Fibroblast of lung (primary cell): ENCODE measurements at regions not wholly inside any gene's neighbourhood (a gene's known extent, or its start where the extent isn't known, plus 50 kb on each side); places are given as distances from the start of the nearest gene placed in this dataset.

Source experiments
- DNase-seq, 2 donors: peaks; one replicate each; pipeline versions ENCODE4 v3.0.0 to v3.0.0-alpha.2; 2010; ENCODE audit warnings: low read depth in 2 of 2
- H2AFZ ChIP-seq: 2 replicates; pipeline ENCODE4 v1.5.1; 2012; ENCODE audit warnings: low read length, control low read depth, inconsistent platforms
- H3K27ac ChIP-seq: 2 replicates; pipeline ENCODE4 v1.5.1; 2011; ENCODE audit warnings: low read length, control low read depth; ENCODE audit not compliant: insufficient read depth
- H3K27me3 ChIP-seq: 2 replicates; pipeline ENCODE4 v1.5.1; 2011; ENCODE audit warnings: mild to moderate bottlenecking, low read length; ENCODE audit not compliant: control insufficient read depth, insufficient read depth
- H3K36me3 ChIP-seq: 2 replicates; pipeline ENCODE4 v1.5.1; 2011; ENCODE audit warnings: low read length; ENCODE audit not compliant: control insufficient read depth, insufficient read depth
- H3K4me1 ChIP-seq: 2 replicates; pipeline ENCODE4 v1.5.1; 2011; ENCODE audit warnings: low read length; ENCODE audit not compliant: control insufficient read depth, insufficient read depth; ENCODE audit errors: extremely low read depth
- H3K4me2 ChIP-seq: 2 replicates; pipeline ENCODE4 v1.5.1; 2011; ENCODE audit warnings: low read length, control low read depth; ENCODE audit not compliant: insufficient read depth; ENCODE audit errors: extremely low read depth
- H3K4me3 ChIP-seq, 4 experiments: fragments of 200-600 bp in 1 of 4; sonication (generic) in 1 of 4; replicated peaks in 1 of 4; 2 replicates each; pipeline ENCODE4 v1.5.1; 2011 to 2016; ENCODE audit warnings: low read length in 4 of 4, low read depth in 3 of 4, mild to moderate bottlenecking in 3 of 4, control low read depth in 2 of 4, inconsistent platforms in 1 of 4, mixed read lengths in 1 of 4; ENCODE audit not compliant: insufficient read depth in 1 of 4; ENCODE audit errors: control extremely low read depth in 1 of 4
- H3K79me2 ChIP-seq: 2 replicates; pipeline ENCODE4 v1.5.1; 2012; ENCODE audit warnings: mild to moderate bottlenecking, low read length, inconsistent platforms; ENCODE audit not compliant: control insufficient read depth, insufficient read depth
- H3K9ac ChIP-seq: 2 replicates; pipeline ENCODE4 v1.5.1; 2011; ENCODE audit warnings: mild to moderate bottlenecking, low read length, control low read depth; ENCODE audit not compliant: insufficient read depth
- H3K9me3 ChIP-seq: 2 replicates; pipeline ENCODE4 v1.5.1; 2012; ENCODE audit warnings: low read depth, low read length; ENCODE audit not compliant: control insufficient read depth, insufficient read depth
- H4K20me1 ChIP-seq: 2 replicates; pipeline ENCODE4 v1.5.1; 2011; ENCODE audit warnings: low read length; ENCODE audit not compliant: control insufficient read depth, insufficient read depth; ENCODE audit errors: extremely low read depth
- EZH2 ChIP-seq: IDR thresholded peaks from 2 replicates; pipeline ENCODE4 v1.5.1; 2012; ENCODE audit warnings: low read length, control low read depth, mild to moderate bottlenecking; ENCODE audit errors: missing control alignments
- TF ChIP-seq, protein P1 (sequence below), 2 donors: IDR thresholded peaks in 1 of 2; conservative IDR thresholded peaks in 1 of 2; 1 replicate in 1 of 2; 2 replicates in 1 of 2; pipeline ENCODE4 v1.5.1; 2011 to 2012; ENCODE audit warnings: low read length in 2 of 2, control low read depth in 1 of 2, inconsistent platforms in 1 of 2, low read depth in 1 of 2, mild to moderate bottlenecking in 1 of 2

DNA sequence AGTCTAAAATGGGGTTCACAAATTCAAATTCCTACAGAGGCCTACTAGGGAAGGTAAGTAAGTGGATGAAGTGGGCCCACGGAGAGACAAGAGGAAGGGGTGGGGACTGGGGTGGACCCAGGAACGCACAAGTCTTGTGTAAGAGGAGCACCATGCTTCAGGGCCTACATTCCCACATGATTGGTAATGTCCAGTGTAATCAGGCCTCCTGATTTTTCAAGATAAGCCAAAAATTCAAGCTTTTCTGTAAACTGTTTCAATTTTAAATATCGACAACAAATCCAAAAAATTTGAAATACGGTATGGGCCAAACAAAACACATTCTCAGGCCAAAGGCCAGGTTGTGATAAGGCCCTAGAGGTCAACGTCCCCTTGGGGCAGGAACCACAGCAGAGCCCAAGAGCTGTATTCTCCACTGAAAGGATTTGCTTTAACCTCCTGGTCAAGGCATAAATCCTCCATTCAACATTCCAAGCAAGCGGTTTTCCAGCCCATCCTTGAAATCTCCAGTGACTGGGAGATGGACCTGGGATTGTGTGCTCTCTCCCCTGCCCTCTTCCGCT is 116.4 kb downstream of the TRIM29 start:
- Histone ChIP-seq H4K20me1 (peaks cover 2% of the 10 kb centered on the region), H3K9ac (no peak overlapping the region), H3K27ac (no peak overlapping the region), H3K9me3 (no peaks in the 10 kb centered on the region), H3K79me2 (no peaks in the 10 kb centered on the region), H3K36me3 (no peaks in the 10 kb centered on the region), H3K4me2 (no peak overlapping the region), H3K4me1 (no peaks in the 10 kb centered on the region), H3K4me3 (no peak overlapping the region), H2AFZ (no peak overlapping the region), H3K27me3 (no peaks in the 10 kb centered on the region)
- DNase-seq, result no peak
- TF ChIP-seq, protein P1, sequence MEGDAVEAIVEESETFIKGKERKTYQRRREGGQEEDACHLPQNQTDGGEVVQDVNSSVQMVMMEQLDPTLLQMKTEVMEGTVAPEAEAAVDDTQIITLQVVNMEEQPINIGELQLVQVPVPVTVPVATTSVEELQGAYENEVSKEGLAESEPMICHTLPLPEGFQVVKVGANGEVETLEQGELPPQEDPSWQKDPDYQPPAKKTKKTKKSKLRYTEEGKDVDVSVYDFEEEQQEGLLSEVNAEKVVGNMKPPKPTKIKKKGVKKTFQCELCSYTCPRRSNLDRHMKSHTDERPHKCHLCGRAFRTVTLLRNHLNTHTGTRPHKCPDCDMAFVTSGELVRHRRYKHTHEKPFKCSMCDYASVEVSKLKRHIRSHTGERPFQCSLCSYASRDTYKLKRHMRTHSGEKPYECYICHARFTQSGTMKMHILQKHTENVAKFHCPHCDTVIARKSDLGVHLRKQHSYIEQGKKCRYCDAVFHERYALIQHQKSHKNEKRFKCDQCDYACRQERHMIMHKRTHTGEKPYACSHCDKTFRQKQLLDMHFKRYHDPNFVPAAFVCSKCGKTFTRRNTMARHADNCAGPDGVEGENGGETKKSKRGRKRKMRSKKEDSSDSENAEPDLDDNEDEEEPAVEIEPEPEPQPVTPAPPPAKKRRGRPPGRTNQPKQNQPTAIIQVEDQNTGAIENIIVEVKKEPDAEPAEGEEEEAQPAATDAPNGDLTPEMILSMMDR (conservative IDR thresholded peaks at IDR 0.05 in 1 of 2, IDR thresholded peaks at IDR 0.05 in 1 of 2; ENCODE audit: low read depth in 1 of 2, low read length in 2 of 2), result no peak
- no peak for TF ChIP-seq EZH2

DNA sequence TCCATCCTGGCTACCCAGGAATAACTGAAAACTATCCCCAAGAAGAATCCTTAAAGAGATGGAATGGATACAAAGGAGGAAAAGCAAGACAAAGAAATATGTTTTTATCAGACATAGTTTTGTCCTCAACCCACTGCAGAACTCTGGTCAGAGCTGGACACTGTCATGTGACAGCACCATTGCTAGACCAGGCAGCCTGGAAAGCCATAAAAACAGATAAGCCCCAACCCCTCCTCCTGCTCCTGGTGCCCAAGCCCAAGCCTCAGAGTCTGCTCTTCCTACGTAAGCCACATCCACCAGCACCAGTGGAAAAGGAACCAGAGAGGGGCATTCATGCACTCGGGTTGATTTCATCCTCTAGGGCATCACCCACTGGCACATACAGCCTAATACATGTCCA is 116.9 kb downstream of the TRIM29 start:
- no peaks in the 10 kb centered on the region for H3K4me1 ChIP-seq
- H3K79me2 ChIP-seq, result no peaks in the 10 kb centered on the region
- TF ChIP-seq, protein P1 (conservative IDR thresholded peaks at IDR 0.05 in 1 of 2, IDR thresholded peaks at IDR 0.05 in 1 of 2; ENCODE audit: low read depth in 1 of 2, low read length in 2 of 2), result no peak
- no peak for TF ChIP-seq EZH2
- no peak for DNase-seq
- no peak overlapping the region for H2AFZ ChIP-seq
- H3K27ac ChIP-seq, result no peak overlapping the region
- no peak overlapping the region for H3K4me3 ChIP-seq
- H3K27me3 ChIP-seq, result no peaks in the 10 kb centered on the region
- H3K9ac ChIP-seq, result no peak overlapping the region
- no peaks in the 10 kb centered on the region for H3K9me3 ChIP-seq
- H3K36me3 ChIP-seq, result no peaks in the 10 kb centered on the region
- peaks cover 2% of the 10 kb centered on the region for H4K20me1 ChIP-seq
- no peak overlapping the region for H3K4me2 ChIP-seq

DNA sequence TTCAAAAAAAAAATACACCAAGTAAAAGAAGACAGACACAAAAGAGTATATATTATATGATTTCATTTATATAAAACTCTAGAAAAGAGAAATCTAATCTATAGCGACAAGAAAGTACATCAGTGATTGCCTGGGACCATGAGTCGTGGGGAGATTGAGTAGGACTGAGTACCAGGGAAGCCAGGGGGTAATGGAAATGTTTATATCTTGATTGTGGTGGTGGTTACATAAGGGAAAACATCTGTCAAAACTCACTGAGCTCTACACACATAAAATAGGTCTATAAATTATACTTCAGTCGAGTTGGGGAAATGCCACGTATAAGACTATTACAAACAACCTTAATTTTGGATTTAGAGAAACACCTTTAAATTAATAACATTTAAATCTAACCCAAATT is 117.4 kb downstream of the TRIM29 start:
- TF ChIP-seq EZH2, result no peak
- TF ChIP-seq, protein P1 (conservative IDR thresholded peaks at IDR 0.05 in 1 of 2, IDR thresholded peaks at IDR 0.05 in 1 of 2; ENCODE audit: low read depth in 1 of 2, low read length in 2 of 2), result no peak
- peaks cover 2% of the 10 kb centered on the region for H4K20me1 ChIP-seq
- H3K4me1 ChIP-seq, result no peaks in the 10 kb centered on the region
- H3K36me3 ChIP-seq, result no peaks in the 10 kb centered on the region
- H3K9me3 ChIP-seq, result no peaks in the 10 kb centered on the region
- no peak for DNase-seq
- no peak overlapping the region for H3K27ac ChIP-seq
- H2AFZ ChIP-seq, result no peak overlapping the region
- H3K4me3 ChIP-seq, result no peak overlapping the region
- H3K4me2 ChIP-seq, result no peak overlapping the region
- no peaks in the 10 kb centered on the region for H3K27me3 ChIP-seq
- no peaks in the 10 kb centered on the region for H3K79me2 ChIP-seq
- no peak overlapping the region for H3K9ac ChIP-seq
